ENCODE measurements at regions not wholly inside any gene's neighbourhood (a gene's known extent, or its start where the extent isn't known, plus 50 kb on each side); places are given as distances from the start of the nearest gene placed in this dataset.

- no peak for DNase-seq
These were observed 328.5 kb upstream of the USP25 start for GRCh38 chr21:15401331-15401730.

GRCh38 chr21:15405214-15405613 lies 324.6 kb upstream of the USP25 start:
- no peak for DNase-seq

DNA sequence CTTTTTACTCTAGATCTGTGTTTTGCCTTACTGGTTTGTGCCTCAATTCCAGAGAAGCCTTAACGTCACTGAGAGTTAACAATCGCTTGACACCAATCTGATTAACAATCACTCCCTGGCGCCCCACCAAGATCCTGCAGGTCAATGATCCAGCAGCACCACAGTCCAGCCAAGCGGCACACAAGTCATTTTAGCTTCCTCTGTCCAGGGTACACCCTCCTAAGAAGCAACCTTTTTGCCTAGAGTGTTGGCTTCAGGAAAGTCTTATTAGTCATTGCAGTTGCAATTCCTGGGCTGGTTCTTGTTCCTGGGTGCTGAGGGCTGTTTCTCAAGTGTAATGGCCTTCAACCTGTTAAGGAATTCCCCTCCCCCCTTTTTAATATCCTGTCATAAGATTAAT lies 323.0 kb upstream of the USP25 start:
- no peak for DNase-seq

- no peak for DNase-seq
These were observed 322.2 kb upstream of the USP25 start for GRCh38 chr21:15407585-15407984.

DNA sequence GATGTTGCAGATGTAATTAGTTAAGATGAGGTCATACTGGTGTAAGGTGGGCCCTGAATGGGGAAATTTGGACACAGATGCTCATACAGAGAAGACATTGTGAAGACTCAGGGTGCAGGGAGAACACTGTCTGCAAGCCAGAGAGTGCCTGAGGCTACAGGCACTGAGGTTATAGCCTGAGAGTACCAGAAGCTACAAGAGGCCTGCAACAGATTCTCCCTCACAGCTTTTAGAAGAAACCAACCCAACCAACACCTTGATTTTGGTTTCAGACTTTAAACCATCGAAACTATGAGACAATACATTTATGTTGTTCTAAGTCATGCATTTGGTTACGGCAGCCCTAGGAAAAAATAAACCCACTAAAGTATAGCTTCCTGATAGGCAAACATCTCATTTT lies 321.7 kb upstream of the USP25 start:
- DNase-seq, result no peak

- no peak for DNase-seq
These were observed 320.8 kb upstream of the USP25 start for GRCh38 chr21:15409031-15409430.

- DNase-seq, result no peak
These were observed 318.9 kb upstream of the USP25 start for GRCh38 chr21:15410853-15411252.

DNA sequence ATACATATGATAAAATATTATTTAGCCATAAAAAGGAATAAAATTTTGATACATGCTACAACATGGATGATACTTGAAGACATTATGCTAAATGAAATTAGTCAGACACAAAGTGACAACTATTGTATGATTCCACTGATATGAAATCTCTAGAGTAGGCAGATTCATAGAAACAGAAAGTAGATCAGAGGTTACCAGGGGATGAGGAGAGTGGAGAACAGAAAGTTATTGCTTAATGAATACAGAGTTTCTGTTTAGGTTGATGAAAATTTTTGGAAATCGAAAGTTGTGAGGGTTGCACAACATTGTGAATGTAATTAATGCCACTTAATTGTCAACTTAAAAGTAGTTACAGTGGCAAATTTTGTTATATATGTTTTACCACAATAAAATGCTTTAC lies 315.7 kb upstream of the USP25 start:
- DNase-seq, result no peak

DNA sequence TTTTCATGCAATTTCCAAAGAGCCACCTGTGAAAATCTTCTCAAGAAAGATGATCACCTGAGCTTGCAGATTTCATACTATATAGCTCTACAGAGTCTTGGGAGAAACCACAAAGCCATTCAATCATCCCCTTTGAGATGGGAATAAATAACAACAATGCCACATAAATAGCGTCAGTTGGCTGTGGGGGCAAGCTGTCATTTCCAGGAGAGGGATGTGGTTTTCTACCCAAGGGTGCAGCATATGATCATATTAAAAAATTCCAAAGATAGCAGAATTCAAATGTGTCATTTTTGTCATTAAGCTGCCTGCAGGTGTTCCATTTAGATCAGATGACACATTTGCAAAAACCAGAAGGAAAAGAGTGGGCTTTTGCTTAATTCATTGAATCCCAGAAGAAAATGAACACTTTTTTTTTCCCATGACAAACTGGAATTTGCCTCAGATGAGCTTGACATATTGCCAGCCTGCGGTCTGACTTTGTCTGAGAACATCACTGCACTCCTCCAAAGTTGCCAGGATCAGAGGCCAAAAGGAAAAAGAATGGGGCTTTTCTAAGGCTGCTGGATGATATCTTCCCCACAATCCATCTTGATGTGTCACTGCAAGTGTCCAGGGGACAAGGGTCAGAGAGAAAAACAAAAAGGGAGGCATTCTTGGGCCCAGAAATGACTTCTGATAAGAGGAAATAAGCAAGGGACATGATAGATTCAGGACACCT lies 314.1 kb upstream of the USP25 start:
- DNase-seq, result no peak

DNA sequence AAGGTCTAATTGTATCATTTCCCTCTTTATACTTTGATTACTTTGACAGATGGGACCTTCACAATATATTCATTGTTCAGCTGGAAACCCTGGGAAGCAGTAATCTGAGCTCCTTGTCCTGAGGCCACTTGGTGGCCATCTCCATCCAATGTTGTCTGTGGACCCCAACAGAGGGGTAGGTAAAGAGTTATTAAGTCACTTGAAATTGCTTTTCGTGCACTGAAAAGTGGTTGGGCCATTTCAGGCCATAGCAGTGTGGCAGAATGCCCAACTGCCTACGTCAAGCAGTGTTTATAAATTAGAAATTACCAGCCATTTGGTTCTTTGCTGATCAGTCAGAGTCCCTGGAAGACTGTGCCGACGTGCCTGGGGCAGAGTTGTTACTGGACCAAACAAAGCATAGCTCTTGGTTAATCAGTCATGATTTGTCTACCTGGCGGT lies 308.3 kb upstream of the USP25 start:
- no peak for DNase-seq

GRCh38 chr21:15421947-15422346 lies 307.8 kb upstream of the USP25 start:
- DNase-seq, result no peak

- DNase-seq, result no peak
These were observed 307.0 kb upstream of the USP25 start for GRCh38 chr21:15422783-15423182.

- DNase-seq, result no peak
These were observed 305.9 kb upstream of the USP25 start for GRCh38 chr21:15423676-15424445.

- DNase-seq, result no peak
These were observed 304.7 kb upstream of the USP25 start for GRCh38 chr21:15425049-15425448.

DNA sequence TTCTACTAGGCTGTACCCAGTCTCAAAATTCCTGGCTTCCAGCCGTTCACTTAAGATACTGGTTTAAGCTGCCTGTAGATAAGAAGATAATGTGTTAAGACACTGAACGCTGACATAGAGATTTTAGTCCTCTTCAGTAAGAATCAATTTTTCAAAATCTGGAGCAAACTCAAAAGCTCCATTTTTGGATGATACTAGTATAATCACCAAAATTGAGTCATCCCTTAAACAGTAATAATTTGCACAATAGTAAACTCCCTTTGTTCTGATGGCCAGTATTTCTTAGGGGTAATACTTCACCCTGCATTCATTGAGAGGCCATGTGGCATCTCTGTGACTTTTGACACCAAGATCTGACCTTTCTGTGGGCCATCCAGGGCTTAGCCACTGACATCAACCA lies 299.8 kb upstream of the USP25 start:
- no peak for DNase-seq

DNA sequence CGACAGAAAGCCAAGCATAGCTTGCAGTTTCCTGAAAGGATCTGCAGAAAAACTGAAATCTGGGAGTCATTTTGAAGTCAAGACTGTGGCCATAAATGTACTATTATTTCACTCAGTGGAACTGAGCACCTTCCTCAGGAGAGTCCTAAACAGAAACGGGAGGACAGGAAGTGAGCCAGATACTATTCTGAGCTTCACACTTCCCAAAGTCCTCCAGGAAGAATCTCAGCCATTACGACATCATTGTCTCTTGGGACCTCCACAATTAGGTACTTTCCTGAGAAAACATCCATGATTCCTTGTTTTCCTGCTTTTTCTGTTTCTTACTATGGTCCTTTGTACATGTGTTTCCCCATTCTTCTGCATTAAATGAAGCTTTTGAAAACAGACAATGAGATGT lies 299.2 kb upstream of the USP25 start:
- no peak for DNase-seq

DNA sequence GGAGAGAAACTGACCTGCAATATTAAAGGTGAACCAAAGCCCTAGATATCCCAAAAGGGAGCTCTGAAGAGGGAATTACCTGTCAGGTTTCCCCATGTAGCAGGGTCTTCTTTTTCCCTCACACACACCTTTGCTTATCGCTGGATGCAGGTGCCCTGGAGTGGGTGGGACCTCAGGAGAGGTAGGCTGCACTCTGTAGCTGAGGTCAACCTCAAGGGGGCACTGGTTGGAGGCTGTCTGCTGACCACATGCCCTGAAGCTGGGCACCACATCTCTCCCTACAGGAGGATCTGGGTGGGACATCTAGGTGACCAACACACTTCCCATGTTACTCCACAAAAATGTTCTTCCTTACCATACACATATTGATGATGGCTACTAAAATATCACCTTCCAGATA lies 298.7 kb upstream of the USP25 start:
- no peak for DNase-seq

- DNase-seq, result no peak
These were observed 296.7 kb upstream of the USP25 start for GRCh38 chr21:15433091-15433490.

DNA sequence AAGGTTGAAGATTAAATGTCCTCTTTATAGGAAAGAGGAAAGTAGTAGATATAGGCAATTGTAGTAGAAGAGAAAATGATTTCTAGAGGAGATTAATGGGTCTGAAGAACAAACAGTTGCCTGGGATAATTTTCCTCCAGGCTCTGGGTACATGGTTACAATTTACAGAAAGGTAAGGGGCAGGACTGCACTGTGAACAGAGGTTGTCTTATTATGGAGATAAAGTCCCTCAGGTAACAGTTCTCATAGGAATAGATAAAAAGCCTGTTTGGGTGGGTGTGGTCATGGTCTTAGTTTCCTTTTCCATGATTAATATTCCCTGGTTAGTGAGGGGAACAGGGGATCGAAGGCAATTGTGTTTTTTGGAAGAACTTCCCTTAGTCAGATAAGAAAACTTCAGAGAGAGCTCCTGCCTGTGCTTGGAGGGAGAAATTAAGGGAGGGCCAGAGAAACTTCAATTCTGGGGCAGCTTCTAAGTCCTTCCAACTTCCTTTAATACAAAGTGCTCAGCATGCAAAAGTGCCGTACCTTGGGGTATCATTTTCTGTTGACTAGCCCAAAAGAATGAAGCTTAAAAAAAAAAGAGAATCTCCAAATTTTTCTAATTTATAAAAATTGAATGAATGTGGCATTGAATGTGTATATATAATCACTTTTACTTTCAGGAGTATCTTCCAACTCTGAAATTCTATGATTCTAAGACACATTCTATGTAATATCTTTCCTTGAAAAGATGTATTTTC lies 295.4 kb upstream of the USP25 start:
- no peak for DNase-seq

DNA sequence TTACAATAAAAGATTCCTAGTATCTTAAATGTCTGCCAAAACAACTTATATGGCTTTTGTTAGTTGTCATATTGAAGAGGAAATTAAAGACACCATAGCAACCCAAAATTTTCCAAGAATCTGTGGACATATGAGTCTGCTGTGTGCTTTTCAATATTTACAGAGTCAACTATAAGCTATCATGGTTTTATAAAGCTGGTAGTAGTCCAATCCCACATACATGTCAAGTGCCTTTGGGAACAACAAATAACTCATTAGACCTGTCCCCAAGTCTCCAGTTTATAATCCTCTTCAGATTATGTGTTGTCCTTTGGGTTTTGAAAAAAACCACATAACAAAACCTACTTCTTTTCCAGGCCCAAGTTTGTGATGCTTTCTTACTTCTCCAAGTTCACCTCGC lies 293.8 kb upstream of the USP25 start:
- no peak for DNase-seq

GRCh38 chr21:15437883-15438282 lies 291.9 kb upstream of the USP25 start:
- DNase-seq, result no peak

DNA sequence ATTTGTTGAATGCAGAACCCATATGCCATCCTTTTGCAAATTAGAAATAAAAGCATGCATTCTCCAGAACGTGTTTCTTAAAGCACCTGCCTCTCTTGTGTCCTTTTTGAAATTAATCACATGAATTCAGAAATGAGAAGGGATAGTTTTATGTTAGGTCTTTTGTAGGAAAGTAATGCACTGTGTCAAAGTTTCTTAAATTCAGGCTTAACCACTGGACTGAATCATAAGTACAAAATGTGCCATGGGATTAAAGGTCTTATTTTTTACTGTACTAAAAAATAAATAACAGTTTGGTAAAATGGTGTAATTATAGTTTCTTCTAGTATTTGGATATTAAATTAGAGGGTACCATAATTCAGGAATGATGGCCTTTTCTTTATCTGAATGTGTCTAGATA lies 290.1 kb upstream of the USP25 start:
- no peak for DNase-seq

DNA sequence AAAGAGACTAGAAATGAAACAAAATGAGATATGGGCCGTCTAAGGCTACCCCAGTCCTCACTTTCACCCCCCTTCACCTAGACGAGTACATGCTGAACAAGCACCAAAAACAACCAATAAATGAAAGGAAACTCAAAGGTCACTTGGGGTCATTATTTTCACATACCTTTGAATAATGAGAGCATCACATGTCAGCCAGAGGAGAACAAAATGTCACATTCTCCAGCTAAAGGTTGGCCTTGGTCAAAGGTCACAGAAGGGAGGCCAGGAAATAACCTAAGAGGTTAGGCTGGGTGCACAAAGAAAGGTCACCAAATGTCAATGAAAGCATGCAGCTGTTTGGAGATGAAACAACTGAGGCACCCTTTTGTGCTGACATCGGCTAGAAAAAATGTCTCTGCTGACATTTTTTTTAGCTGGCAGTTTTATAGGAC lies 288.7 kb upstream of the USP25 start:
- DNase-seq, result no peak

DNA sequence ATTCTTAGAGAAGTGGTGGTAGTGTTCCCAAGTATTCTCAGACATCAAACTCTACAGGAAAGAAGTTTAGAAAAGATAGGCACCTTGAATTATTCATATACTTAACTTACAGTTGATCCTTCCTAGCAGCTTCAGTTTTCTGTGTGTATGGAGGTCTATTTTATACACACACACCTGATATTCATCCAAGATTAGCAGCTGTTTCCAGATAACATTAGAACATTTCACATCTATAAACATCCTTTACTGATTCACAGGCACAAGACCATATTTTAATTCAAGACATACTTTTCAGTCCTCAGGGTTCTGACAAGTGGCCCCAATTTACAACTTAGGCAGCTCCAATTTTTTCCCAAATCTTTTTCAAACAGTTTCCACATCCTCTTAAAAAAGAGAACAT lies 287.8 kb upstream of the USP25 start:
- no peak for DNase-seq
